Transverse colon (tissue), 3 donors: ENCODE measurements at regions not wholly inside any gene's neighbourhood (a gene's known extent, or its start where the extent isn't known, plus 50 kb on each side); places are given as distances from the start of the nearest gene placed in this dataset.

Experiments used
- CTCF ChIP-seq, 5 experiments: fragments of 200-600 bp in 3 of 5; fragments of 450-650 bp in 2 of 5; sonication (generic) in 3 of 5; IDR thresholded peaks; 1 replicate in 2 of 5; 2 replicates in 3 of 5; pipeline ENCODE4 v1.5.1; 2016 to 2017; ENCODE audit warnings: antibody characterized with exemption in 5 of 5, inconsistent platforms in 3 of 5, mild to moderate bottlenecking in 2 of 5, moderate library complexity in 1 of 5
- EP300 ChIP-seq: sonication (generic); formaldehyde crosslinking; IDR thresholded peaks from one replicate; pipeline ENCODE4 v1.6.1; 2017; ENCODE audit warnings: antibody characterized with exemption, low read depth
- POLR2A ChIP-seq: fragments of 450-650 bp; IDR thresholded peaks from one replicate; pipeline ENCODE4 v1.6.1; 2016; ENCODE audit warnings: antibody characterized with exemption, mild to moderate bottlenecking, moderate library complexity

- TF ChIP-seq POLR2A = no peak
- TF ChIP-seq CTCF (IDR thresholded peaks at IDR 0.05) = no peak
- TF ChIP-seq EP300 = no peak
These were observed 603.3 kb upstream of the TBL1XR1 start for GRCh38 chr3:177800561-177800960.
